Left lung (tissue), 4 donors: ENCODE measurements at regions not wholly inside any gene's neighbourhood (a gene's known extent, or its start where the extent isn't known, plus 50 kb on each side); places are given as distances from the start of the nearest gene placed in this dataset.

Experiments used
- ATAC-seq: fragments of 200-7000 bp; cut with Tn5 transposase; one replicate; pipeline ENCODE4 v1.9.1; 2020; ENCODE audit warnings: moderate library complexity
- DNase-seq, 4 donors: peaks; one replicate each; pipeline ENCODE4 v3.0.0-alpha.2; 2013 to 2020
- H3K27ac ChIP-seq, 2 donors: fragments of 200-600 bp; sonication (generic) in 1 of 2; one replicate each; pipeline versions ENCODE4 v1.5.0 to v1.8.0; 2020 to 2021
- H3K27me3 ChIP-seq, 2 donors: fragments of 200-600 bp; sonication (generic) in 1 of 2; one replicate each; pipeline versions ENCODE4 v1.5.0 to v1.8.0; 2020 to 2021
- H3K36me3 ChIP-seq, 2 donors: fragments of 200-600 bp; sonication (generic) in 1 of 2; one replicate each; pipeline versions ENCODE4 v1.5.0 to v1.8.0; 2020 to 2021
- H3K4me1 ChIP-seq, 2 donors: fragments of 200-600 bp; one replicate each; pipeline ENCODE4 v1.8.0; 2021
- H3K4me3 ChIP-seq, 2 donors: fragments of 200-600 bp; sonication (generic) in 1 of 2; one replicate each; pipeline versions ENCODE4 v1.5.0 to v1.8.0; 2020 to 2021; ENCODE audit warnings: mild to moderate bottlenecking in 1 of 2
- H3K9me3 ChIP-seq, 2 donors: fragments of 200-600 bp; sonication (generic) in 1 of 2; one replicate each; pipeline versions ENCODE4 v1.5.0 to v1.8.0; 2020 to 2021
- intact Hi-C, 2 donors: fragments of 100-400 bp; cut with DNase I; formaldehyde crosslinking; loops; one replicate each; pipeline versions ENCODE4 v1.11.2 to v1.14.2; 2022
- TF ChIP-seq, protein P1 (sequence below), 2 donors: fragments of 200-600 bp; sonication (generic) in 1 of 2; IDR thresholded peaks; one replicate each; pipeline versions ENCODE4 v1.5.0 to v1.8.0; 2021; ENCODE audit warnings: antibody characterized with exemption in 2 of 2
- donor health status: DM: no; HTN: yes; CAD: no.
- donor health status: DM: no; HTN: no; CAD: no.

GRCh38 chr5:4989118-4989517 lies 151.0 kb upstream of the ADAMTS16 start:
- H3K27me3 ChIP-seq, result no peaks in the 10 kb centered on the region
- H3K9me3 ChIP-seq, result no peaks in the 10 kb centered on the region
- H3K27ac ChIP-seq, result no peak overlapping the region
- H3K36me3 ChIP-seq, result no peaks in the 10 kb centered on the region
- H3K4me1 ChIP-seq, result no peaks in the 10 kb centered on the region
- intact Hi-C loops, result no loop called here
- no peak overlapping the region for H3K4me3 ChIP-seq
- DNase-seq (no peak), ATAC-seq (no peak)
- TF ChIP-seq, protein P1, sequence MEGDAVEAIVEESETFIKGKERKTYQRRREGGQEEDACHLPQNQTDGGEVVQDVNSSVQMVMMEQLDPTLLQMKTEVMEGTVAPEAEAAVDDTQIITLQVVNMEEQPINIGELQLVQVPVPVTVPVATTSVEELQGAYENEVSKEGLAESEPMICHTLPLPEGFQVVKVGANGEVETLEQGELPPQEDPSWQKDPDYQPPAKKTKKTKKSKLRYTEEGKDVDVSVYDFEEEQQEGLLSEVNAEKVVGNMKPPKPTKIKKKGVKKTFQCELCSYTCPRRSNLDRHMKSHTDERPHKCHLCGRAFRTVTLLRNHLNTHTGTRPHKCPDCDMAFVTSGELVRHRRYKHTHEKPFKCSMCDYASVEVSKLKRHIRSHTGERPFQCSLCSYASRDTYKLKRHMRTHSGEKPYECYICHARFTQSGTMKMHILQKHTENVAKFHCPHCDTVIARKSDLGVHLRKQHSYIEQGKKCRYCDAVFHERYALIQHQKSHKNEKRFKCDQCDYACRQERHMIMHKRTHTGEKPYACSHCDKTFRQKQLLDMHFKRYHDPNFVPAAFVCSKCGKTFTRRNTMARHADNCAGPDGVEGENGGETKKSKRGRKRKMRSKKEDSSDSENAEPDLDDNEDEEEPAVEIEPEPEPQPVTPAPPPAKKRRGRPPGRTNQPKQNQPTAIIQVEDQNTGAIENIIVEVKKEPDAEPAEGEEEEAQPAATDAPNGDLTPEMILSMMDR (IDR thresholded peaks at IDR 0.05), result no peak

DNA sequence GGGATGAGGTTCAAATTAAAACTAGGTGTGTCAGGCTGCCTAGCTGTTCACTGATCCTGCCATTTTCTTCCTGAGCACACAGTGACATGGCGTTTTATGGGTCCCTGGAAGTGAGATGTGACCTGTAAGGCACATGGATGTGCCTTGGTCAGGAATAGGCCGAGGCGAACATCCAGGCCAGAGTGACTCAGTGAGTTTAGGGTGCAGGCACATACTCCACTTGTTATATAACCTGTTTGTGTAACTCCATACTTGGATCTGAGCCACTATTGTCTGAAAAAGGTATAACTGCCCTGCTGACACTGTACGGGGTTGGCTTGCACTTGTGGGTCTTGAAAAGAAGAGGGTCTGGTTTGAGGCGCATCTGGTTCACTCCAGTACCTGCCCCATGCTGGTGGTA lies 150.1 kb upstream of the ADAMTS16 start:
- no peak overlapping the region for H3K4me3 ChIP-seq
- H3K9me3 ChIP-seq, result no peaks in the 10 kb centered on the region
- ATAC-seq (no peak), DNase-seq (no peak)
- TF ChIP-seq, protein P1 (IDR thresholded peaks at IDR 0.05), result no peak
- H3K36me3 ChIP-seq, result no peaks in the 10 kb centered on the region
- no peaks in the 10 kb centered on the region for H3K27me3 ChIP-seq
- no peak overlapping the region for H3K27ac ChIP-seq
- intact Hi-C loops, result no loop called here
- H3K4me1 ChIP-seq, result no peaks in the 10 kb centered on the region

DNA sequence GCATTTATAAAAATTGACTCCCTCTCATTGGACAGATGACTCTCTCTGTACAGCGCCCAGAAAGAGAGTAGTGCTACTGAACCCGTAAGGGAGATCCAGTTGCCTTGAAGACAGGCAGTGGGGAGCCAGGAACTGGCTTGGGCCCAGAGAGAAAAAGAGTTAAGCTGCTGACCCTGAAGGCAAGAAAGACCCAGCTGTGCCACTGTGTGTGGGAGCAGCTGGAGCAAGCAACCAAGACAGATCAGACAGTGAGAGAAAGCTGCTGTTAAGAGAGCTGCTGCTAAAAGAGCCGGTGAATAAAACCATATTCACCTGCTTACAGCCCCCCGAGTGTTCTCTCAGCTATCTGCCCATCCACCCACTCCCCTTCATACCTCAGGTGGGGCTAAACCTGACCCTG lies 149.7 kb upstream of the ADAMTS16 start:
- no peak overlapping the region for H3K27ac ChIP-seq
- H3K4me1 ChIP-seq, result no peaks in the 10 kb centered on the region
- no peak for ATAC-seq
- no peak for DNase-seq
- intact Hi-C loops, result no loop called here
- no peaks in the 10 kb centered on the region for H3K36me3 ChIP-seq
- TF ChIP-seq, protein P1 (IDR thresholded peaks at IDR 0.05), result no peak
- no peaks in the 10 kb centered on the region for H3K27me3 ChIP-seq
- no peaks in the 10 kb centered on the region for H3K9me3 ChIP-seq
- no peak overlapping the region for H3K4me3 ChIP-seq

DNA sequence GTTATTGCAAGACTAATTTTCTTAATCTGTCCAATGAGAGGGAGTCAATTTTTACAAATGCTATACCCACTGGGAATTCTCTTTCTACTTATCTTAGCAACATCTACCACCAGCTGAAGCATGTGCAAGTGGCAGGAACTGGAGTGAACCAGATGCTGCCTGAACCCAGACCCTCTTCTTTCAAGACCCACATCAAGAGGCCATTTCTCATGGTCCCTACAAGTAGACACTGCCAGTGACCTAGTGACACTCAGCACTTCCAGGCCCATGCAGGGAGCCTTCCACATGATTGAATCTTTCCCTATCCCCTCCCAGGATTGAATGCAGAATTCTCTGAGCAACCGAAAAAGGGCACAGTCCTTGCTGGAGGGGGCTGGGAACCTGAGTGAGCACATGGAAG lies 148.2 kb upstream of the ADAMTS16 start:
- Histone ChIP-seq H3K27ac (no peak overlapping the region), H3K27me3 (no peaks in the 10 kb centered on the region), H3K36me3 (no peaks in the 10 kb centered on the region), H3K4me3 (no peak overlapping the region), H3K4me1 (no peaks in the 10 kb centered on the region), H3K9me3 (no peaks in the 10 kb centered on the region)
- ATAC-seq (no peak), DNase-seq (no peak)
- TF ChIP-seq, protein P1 (IDR thresholded peaks at IDR 0.05), result no peak
- intact Hi-C loops, result no loop called here

DNA sequence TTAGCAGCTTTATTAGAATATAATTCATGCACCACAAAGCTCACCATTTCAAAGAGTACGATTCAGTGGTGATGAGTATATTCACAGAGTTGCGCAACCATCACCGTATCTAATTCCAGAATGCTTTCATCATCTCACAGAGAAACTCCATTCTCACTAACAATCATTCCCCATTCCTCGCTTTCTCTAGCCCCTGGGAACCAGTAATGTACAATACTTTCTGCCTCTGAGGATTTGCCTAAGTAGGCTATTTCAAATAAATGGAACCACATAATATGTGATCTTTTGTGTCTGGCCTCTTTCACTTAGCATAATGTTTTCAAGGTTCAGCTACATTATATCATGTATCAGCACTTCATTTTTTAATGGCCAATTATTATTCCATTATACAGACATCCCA lies 145.1 kb upstream of the ADAMTS16 start:
- DNase-seq, result no peak
- TF ChIP-seq, protein P1 (IDR thresholded peaks at IDR 0.05), result no peak

More for the DNA sequence above, 145.1 kb upstream of the ADAMTS16 start:
- H3K9me3 ChIP-seq, result peaks cover 0 to 2% of the 10 kb centered on the region in 2 donors
- no peak overlapping the region for H3K4me3 ChIP-seq
- peak; percentile 30 for ATAC-seq
- no peaks in the 10 kb centered on the region for H3K27me3 ChIP-seq
- intact Hi-C loops, result no loop called here
- H3K4me1 ChIP-seq, result no peaks in the 10 kb centered on the region
- H3K27ac ChIP-seq, result no peak overlapping the region
- H3K36me3 ChIP-seq, result no peaks in the 10 kb centered on the region
